SK-N-SH (cell line): ENCODE measurements at regions not wholly inside any gene's neighbourhood (a gene's known extent, or its start where the extent isn't known, plus 50 kb on each side); places are given as distances from the start of the nearest gene placed in this dataset.

Source experiments
- CTCF ChIP-seq: fragments of 200-600 bp; sonication (generic); IDR thresholded peaks from 2 replicates; pipeline ENCODE4 v1.6.1; 2017; ENCODE audit warnings: antibody characterized with exemption, mild to moderate bottlenecking, moderate library complexity
- USF2 ChIP-seq: fragments of 150-350 bp; IDR thresholded peaks from 2 replicates; pipeline ENCODE4 v1.6.1; 2017; ENCODE audit warnings: antibody characterized with exemption, low read length, low read depth, borderline replicate concordance

GRCh38 chr15:80323285-80323684, 71.3 kb upstream of the CTXND1 start:
- TF ChIP-seq CTCF (peak; percentile 44; the same call in 1 of the 2 replicates), USF2 (no peak)
